CD4-positive, alpha-beta T cell treated with Interleukin-4 for 1 hour (primary cell): ENCODE measurements at regions not wholly inside any gene's neighbourhood (a gene's known extent, or its start where the extent isn't known, plus 50 kb on each side); places are given as distances from the start of the nearest gene placed in this dataset.
"Not testable (repeated sequence)": the region's sequence is repeated elsewhere in the genome, so short reads cannot be mapped to it uniquely, and the experiment has no call there.

Source experiments
- DNase-seq, 2 donors: peaks; one replicate each; pipeline ENCODE4 v3.0.0-alpha.2; 2020 to 2022

GRCh38 chr6:920512-920911 is 227.6 kb upstream of the EXOC2 start:
- no peak for DNase-seq

- DNase-seq = no peak
These were observed 226.6 kb upstream of the EXOC2 start for GRCh38 chr6:919500-919899.

- DNase-seq = no peak
These were observed 225.0 kb upstream of the EXOC2 start for GRCh38 chr6:917939-918338.

GRCh38 chr6:917296-917695 is 224.4 kb upstream of the EXOC2 start:
- no peak for DNase-seq

- no peak for DNase-seq
These were observed 223.2 kb upstream of the EXOC2 start for GRCh38 chr6:916131-916530.

- DNase-seq = no peak
These were observed 220.2 kb upstream of the EXOC2 start for GRCh38 chr6:912871-913835.

GRCh38 chr6:907928-908327 is 215.0 kb upstream of the EXOC2 start:
- DNase-seq = no peak

GRCh38 chr6:906920-907319 is 214.0 kb upstream of the EXOC2 start:
- DNase-seq = no peak

- DNase-seq = no peak
These were observed 212.6 kb upstream of the EXOC2 start for GRCh38 chr6:905556-905955.

GRCh38 chr6:904994-905393 is 212.1 kb upstream of the EXOC2 start:
- no peak for DNase-seq

- DNase-seq = no peak
These were observed 210.8 kb upstream of the EXOC2 start for GRCh38 chr6:903761-904160.

- DNase-seq = no peak
These were observed 208.9 kb upstream of the EXOC2 start for GRCh38 chr6:901696-902460.

GRCh38 chr6:900716-901605 is 208.0 kb upstream of the EXOC2 start:
- no peak for DNase-seq

- peak in 1 of 2 donors; percentile 19 for DNase-seq
These were observed 204.7 kb upstream of the EXOC2 start for GRCh38 chr6:897528-898207.

- no peak for DNase-seq
These were observed 201.3 kb upstream of the EXOC2 start for GRCh38 chr6:894274-894673.

GRCh38 chr6:890995-891394 is 198.1 kb upstream of the EXOC2 start:
- no peak for DNase-seq

GRCh38 chr6:890201-890600 is 197.3 kb upstream of the EXOC2 start:
- no peak for DNase-seq

GRCh38 chr6:887583-888235 is 194.8 kb upstream of the EXOC2 start:
- no peak for DNase-seq

GRCh38 chr6:886116-886515 is 193.2 kb upstream of the EXOC2 start:
- not testable (repeated sequence) for DNase-seq

GRCh38 chr6:885051-885590 is 192.2 kb upstream of the EXOC2 start:
- no peak for DNase-seq

- no peak for DNase-seq
These were observed 191.6 kb upstream of the EXOC2 start for GRCh38 chr6:884570-884969.
